A673 (cell line): ENCODE measurements at regions not wholly inside any gene's neighbourhood (a gene's known extent, or its start where the extent isn't known, plus 50 kb on each side); places are given as distances from the start of the nearest gene placed in this dataset.

Source experiments
- BruUV-seq: library from RNA; stranded (reverse); fragments of 400-500 nt; replicated peaks from 2 replicates; lab custom pipeline; 2021; lab: Mats Ljungman, UMichigan
- CTCF ChIA-PET: fragments of 300-600 bp; sonication (Branson Sonifier 250); formaldehyde crosslinking; loops from one replicate; lab custom pipeline; 2022; ENCODE audit warnings: antibody characterized with exemption; lab: Charles Lee
- POLR2A ChIA-PET: fragments of 300-600 bp; sonication (Branson Sonifier 250); formaldehyde crosslinking; loops from one replicate; lab custom pipeline; 2022; ENCODE audit warnings: antibody characterized with exemption; ENCODE audit not compliant: low non-redundant PET; lab: Charles Lee
- DNase-seq: peaks from one replicate; pipeline ENCODE4 v3.0.0-alpha.2; 2015; ENCODE audit warnings: low spot score
- H3K27ac ChIP-seq: fragments of 200-600 bp; sonication (generic); 2 replicates; pipeline ENCODE4 v1.5.1; 2016; ENCODE audit warnings: mixed run types, low read depth, mild to moderate bottlenecking, mixed read lengths, antibody characterized with exemption, low read length; ENCODE audit not compliant: poor library complexity, severe bottlenecking
- H3K27me3 ChIP-seq: fragments of 200-600 bp; sonication (generic); replicated peaks from 2 replicates; pipeline ENCODE4 v1.6.1; 2017; ENCODE audit warnings: mixed run types, low read depth, mild to moderate bottlenecking, mixed read lengths, antibody characterized with exemption, low read length; ENCODE audit not compliant: insufficient read depth, poor library complexity
- H3K36me3 ChIP-seq: fragments of 200-600 bp; sonication (generic); 2 replicates; pipeline ENCODE4 v1.6.1; 2016; ENCODE audit warnings: mixed run types, mild to moderate bottlenecking, mixed read lengths, antibody characterized with exemption, low read length; ENCODE audit not compliant: insufficient read depth, poor library complexity, severe bottlenecking
- H3K4me1 ChIP-seq: fragments of 200-600 bp; sonication (generic); 2 replicates; pipeline ENCODE4 v1.6.1; 2017; ENCODE audit warnings: mixed run types, mild to moderate bottlenecking, mixed read lengths, antibody characterized with exemption, low read length; ENCODE audit not compliant: insufficient read depth, poor library complexity, severe bottlenecking
- H3K4me3 ChIP-seq: fragments of 200-600 bp; sonication (generic); 2 replicates; pipeline ENCODE4 v1.5.1; 2016; ENCODE audit warnings: low read depth, mixed run types, mild to moderate bottlenecking, mixed read lengths, low read length; ENCODE audit not compliant: poor library complexity, severe bottlenecking
- H3K9me3 ChIP-seq: fragments of 200-600 bp; sonication (generic); 2 replicates; pipeline ENCODE4 v1.6.1; 2016; ENCODE audit warnings: mixed run types, low read depth, mild to moderate bottlenecking, mixed read lengths, antibody characterized with exemption, low read length; ENCODE audit not compliant: poor library complexity, severe bottlenecking
- EZH2 ChIP-seq: fragments of 200-600 bp; sonication (generic); IDR thresholded peaks from 2 replicates; pipeline ENCODE4 v1.6.1; 2017; ENCODE audit warnings: borderline replicate concordance, low read depth, mild to moderate bottlenecking, mixed read lengths, antibody characterized with exemption, low read length; ENCODE audit not compliant: poor library complexity, severe bottlenecking
- intact Hi-C: fragments of 100-400 bp; cut with micrococcal nuclease; formaldehyde crosslinking; loops from one replicate; pipeline ENCODE4 v1.10.0; 2022; ENCODE audit not compliant: unreplicated experiment
- TF ChIP-seq, protein P1 (sequence below): fragments of 300-800, 200-600 bp; sonication (generic); conservative IDR thresholded peaks from 2 replicates; pipeline ENCODE4 v1.5.1; 2017; ENCODE audit warnings: low read depth, mild to moderate bottlenecking, antibody characterized with exemption, low read length, moderate library complexity, mixed read lengths

DNA sequence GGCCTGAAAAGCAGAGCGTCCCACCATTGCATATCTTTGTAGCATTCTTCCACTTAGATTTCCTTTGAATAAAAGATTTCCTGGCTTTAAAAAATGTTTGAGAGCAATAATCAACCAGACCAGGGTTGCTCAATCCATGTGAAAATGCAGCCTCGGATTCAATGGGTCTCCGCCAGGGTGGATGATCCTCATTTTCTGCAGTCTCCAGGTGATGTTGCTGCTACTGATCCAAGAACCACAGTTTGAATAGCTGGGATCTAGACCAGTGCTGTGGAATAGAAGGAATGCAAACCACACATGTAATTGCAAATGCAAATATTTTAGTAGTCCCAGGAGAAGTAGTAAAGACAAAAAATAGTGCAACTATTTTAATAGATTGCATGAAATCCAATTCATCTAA lies 317.6 kb downstream of the IRX1 start:
- no TSS peak for BruUV-seq
- Histone ChIP-seq H3K4me1 (no peaks in the 10 kb centered on the region), H3K27me3 (no peaks in the 10 kb centered on the region), H3K36me3 (no peaks in the 10 kb centered on the region), H3K4me3 (no peak overlapping the region), H3K27ac (no peak overlapping the region), H3K9me3 (peaks cover 39% of the 10 kb centered on the region)
- DNase-seq = no peak
- TF ChIP-seq, protein P1, sequence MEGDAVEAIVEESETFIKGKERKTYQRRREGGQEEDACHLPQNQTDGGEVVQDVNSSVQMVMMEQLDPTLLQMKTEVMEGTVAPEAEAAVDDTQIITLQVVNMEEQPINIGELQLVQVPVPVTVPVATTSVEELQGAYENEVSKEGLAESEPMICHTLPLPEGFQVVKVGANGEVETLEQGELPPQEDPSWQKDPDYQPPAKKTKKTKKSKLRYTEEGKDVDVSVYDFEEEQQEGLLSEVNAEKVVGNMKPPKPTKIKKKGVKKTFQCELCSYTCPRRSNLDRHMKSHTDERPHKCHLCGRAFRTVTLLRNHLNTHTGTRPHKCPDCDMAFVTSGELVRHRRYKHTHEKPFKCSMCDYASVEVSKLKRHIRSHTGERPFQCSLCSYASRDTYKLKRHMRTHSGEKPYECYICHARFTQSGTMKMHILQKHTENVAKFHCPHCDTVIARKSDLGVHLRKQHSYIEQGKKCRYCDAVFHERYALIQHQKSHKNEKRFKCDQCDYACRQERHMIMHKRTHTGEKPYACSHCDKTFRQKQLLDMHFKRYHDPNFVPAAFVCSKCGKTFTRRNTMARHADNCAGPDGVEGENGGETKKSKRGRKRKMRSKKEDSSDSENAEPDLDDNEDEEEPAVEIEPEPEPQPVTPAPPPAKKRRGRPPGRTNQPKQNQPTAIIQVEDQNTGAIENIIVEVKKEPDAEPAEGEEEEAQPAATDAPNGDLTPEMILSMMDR = no peak
- no peak for TF ChIP-seq EZH2
- POLR2A ChIA-PET = no interaction called here
- CTCF ChIA-PET = no interaction called here
- intact Hi-C loops = no loop called here

DNA sequence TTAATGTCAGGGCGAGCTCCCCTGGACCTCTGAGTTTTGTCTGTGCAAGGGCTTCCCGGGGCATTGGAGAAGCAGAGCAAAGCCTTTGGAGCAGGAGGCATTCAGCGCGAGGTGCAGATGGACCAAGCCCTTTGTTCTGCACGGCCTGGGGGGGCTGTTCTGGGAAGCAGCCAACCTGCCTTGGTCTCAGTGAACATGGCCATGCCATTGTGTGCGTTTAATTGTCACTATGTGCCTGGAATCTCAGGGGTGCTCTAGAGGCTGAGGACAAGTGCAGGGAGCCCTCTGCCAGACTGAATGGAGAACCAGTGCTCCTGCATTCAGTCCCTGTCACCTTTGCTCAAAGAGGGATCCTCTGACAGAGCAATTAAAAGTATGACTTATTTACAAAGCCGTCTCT lies 329.4 kb downstream of the IRX1 start:
- intact Hi-C loops = no loop called here
- Histone ChIP-seq H3K27ac (no peak overlapping the region), H3K36me3 (no peaks in the 10 kb centered on the region), H3K27me3 (no peaks in the 10 kb centered on the region), H3K4me1 (no peaks in the 10 kb centered on the region), H3K9me3 (peaks cover 31% of the 10 kb centered on the region), H3K4me3 (no peak overlapping the region)
- ChIA-PET POLR2A (no interaction called here), CTCF (no interaction called here)
- no TSS peak for BruUV-seq
- no peak for DNase-seq
- TF ChIP-seq, protein P1 = no peak
- no peak for TF ChIP-seq EZH2

DNA sequence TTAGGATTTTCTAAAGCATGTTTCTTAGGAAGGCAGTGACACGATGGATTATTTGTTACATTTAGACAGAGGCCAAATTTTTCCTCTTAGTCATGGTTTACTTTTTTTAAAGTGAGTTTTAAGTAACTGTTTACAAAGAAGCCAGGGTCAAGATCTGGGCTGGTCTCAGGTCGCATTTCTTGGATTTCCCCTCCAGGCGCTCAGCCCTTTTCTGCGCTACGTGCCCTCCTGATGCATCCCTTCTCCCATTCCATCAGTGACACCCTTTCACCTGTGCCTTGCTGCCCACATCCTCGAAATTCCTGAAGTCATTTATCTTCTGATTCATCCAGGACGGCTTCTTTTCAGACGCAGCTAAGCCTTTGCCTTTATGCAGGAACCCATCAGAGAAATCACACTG lies 330.3 kb downstream of the IRX1 start:
- ChIA-PET CTCF (no interaction called here), POLR2A (no interaction called here)
- no TSS peak for BruUV-seq

More for the DNA sequence above, 330.3 kb downstream of the IRX1 start:
- intact Hi-C loops = no loop called here
- Histone ChIP-seq H3K9me3 (peaks cover 37% of the 10 kb centered on the region), H3K36me3 (no peaks in the 10 kb centered on the region), H3K4me1 (no peaks in the 10 kb centered on the region), H3K4me3 (no peak overlapping the region), H3K27ac (no peak overlapping the region), H3K27me3 (no peaks in the 10 kb centered on the region)
- TF ChIP-seq EZH2 = no peak
- TF ChIP-seq, protein P1 = no peak
- DNase-seq = no peak
